ENCODE measurements at regions not wholly inside any gene's neighbourhood (a gene's known extent, or its start where the extent isn't known, plus 50 kb on each side); places are given as distances from the start of the nearest gene placed in this dataset.

- TF ChIP-seq CTCF (IDR thresholded peaks at IDR 0.05) = no peak
- no peak for TF ChIP-seq TCF7L2 (IDR thresholded peaks at IDR 0.05; ENCODE audit: low read depth, low read length)
- TF ChIP-seq POLR2AphosphoS5 (IDR thresholded peaks at IDR 0.05; ENCODE audit: low read depth, low read length) = no peak
Observed at GRCh38 chr5:126248611-126249010, 174.6 kb upstream of the GRAMD2B start.
